Suprapubic skin (tissue), 4 donors: ENCODE measurements at regions not wholly inside any gene's neighbourhood (a gene's known extent, or its start where the extent isn't known, plus 50 kb on each side); places are given as distances from the start of the nearest gene placed in this dataset.

Experiments
- CTCF ChIP-seq, 2 donors: fragments of 200-600 bp in 1 of 2; fragments of 450-650 bp in 1 of 2; sonication (generic) in 1 of 2; IDR thresholded peaks; one replicate each; pipeline ENCODE4 v1.5.1; 2016 to 2019; ENCODE audit warnings: antibody characterized with exemption in 2 of 2, mild to moderate bottlenecking in 1 of 2, moderate library complexity in 1 of 2
- POLR2A ChIP-seq, 2 donors: fragments of 450-650 bp; IDR thresholded peaks; one replicate each; pipeline ENCODE4 v1.6.1; 2017; ENCODE audit warnings: antibody characterized with exemption in 2 of 2, mild to moderate bottlenecking in 2 of 2, moderate library complexity in 2 of 2
- POLR2AphosphoS5 ChIP-seq, 3 donors: sonication (generic); formaldehyde crosslinking; IDR thresholded peaks; one replicate each; pipeline ENCODE4 v1.6.1; 2017; ENCODE audit warnings: antibody characterized with exemption in 3 of 3

GRCh38 chr4:183588691-183589090 lies 70.3 kb downstream of the RWDD4 start:
- TF ChIP-seq POLR2AphosphoS5 (IDR thresholded peaks at IDR 0.05) (no peak), CTCF (IDR thresholded peaks at IDR 0.05) (no peak), POLR2A (IDR thresholded peaks at IDR 0.05) (no peak)
